ENCODE measurements at regions not wholly inside any gene's neighbourhood (a gene's known extent, or its start where the extent isn't known, plus 50 kb on each side); places are given as distances from the start of the nearest gene placed in this dataset.
"Not testable (repeated sequence)": the region's sequence is repeated elsewhere in the genome, so short reads cannot be mapped to it uniquely, and the experiment has no call there.

GRCh38 chr4:159946983-159947615 is 844.2 kb downstream of the RAPGEF2 start:
- ChIA-PET CTCF (interaction anchor here (0.5 to 2.1 kb wide), 9 partner anchors 10 to 1307 kb away, joined by 3 to 7 read pairs (median 3); no protein-coding TSS in a partner anchor), POLR2A (interaction anchor here (0.6 kb wide), 1 partner anchor 387 kb away, joined by 3 read pairs; no protein-coding TSS in a partner anchor)
- Mint-ChIP-seq H3K36me3 (ENCODE audit: insufficient read depth, unreplicated experiment) (no peaks in the 10 kb centered on the region), H3K27me3 (ENCODE audit: insufficient read depth, unreplicated experiment) (no peaks in the 10 kb centered on the region), H3K4me3 (ENCODE audit: unreplicated experiment) (no peak overlapping the region), H3K9me3 (ENCODE audit: unreplicated experiment) (no peaks in the 10 kb centered on the region), H3K27ac (ENCODE audit: low read depth, unreplicated experiment) (no peak overlapping the region), H3K4me1 (ENCODE audit: insufficient read depth, unreplicated experiment) (no peaks in the 10 kb centered on the region)
- peak; percentile 66 for TF ChIP-seq CTCF (IDR thresholded peaks at IDR 0.05; ENCODE audit: unreplicated experiment)
- intact Hi-C loops (cut with micrococcal nuclease) = loop anchor here (1.0 to 5.0 kb wide), 5 partner anchors 182 to 1305 kb away; no protein-coding TSS in a partner anchor
- peak; percentile 77 for DNase-seq (ENCODE audit: unreplicated experiment)
- BruUV-seq (replicated peaks) = no TSS peak

DNA sequence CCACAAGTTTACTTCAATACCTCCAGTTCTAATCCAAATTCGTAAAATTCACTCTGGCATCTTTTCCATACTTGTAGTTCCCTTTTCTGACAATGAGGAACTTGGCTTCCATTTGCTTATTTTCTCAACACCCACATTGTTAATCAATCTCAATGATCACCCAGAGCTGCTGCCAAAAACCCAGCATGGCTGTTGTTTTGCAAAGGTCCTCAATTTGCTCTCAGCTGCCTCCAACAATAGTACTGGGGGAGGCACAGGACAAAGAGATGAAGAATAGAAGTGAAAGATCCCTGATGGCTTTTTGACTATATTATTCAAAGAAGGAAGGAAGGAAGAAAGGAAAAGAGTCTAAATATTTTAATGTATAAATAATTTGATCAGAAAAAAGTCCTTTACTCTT is 847.8 kb downstream of the RAPGEF2 start:
- H3K27ac Mint-ChIP-seq (ENCODE audit: low read depth, unreplicated experiment) = no peak overlapping the region
- BruUV-seq (replicated peaks) = no TSS peak
- H3K4me1 Mint-ChIP-seq (ENCODE audit: insufficient read depth, unreplicated experiment) = no peaks in the 10 kb centered on the region
- no peak for TF ChIP-seq CTCF (IDR thresholded peaks at IDR 0.05; ENCODE audit: unreplicated experiment)
- H3K4me3 Mint-ChIP-seq (ENCODE audit: unreplicated experiment) = no peak overlapping the region
- CTCF ChIA-PET = interaction anchor here (0.5 kb wide), 1 partner anchor 188 kb away, joined by 4 read pairs; no protein-coding TSS in a partner anchor
- POLR2A ChIA-PET = no interaction called here
- DNase-seq (ENCODE audit: unreplicated experiment) = no peak
- no peaks in the 10 kb centered on the region for H3K36me3 Mint-ChIP-seq (ENCODE audit: insufficient read depth, unreplicated experiment)
- no peaks in the 10 kb centered on the region for H3K27me3 Mint-ChIP-seq (ENCODE audit: insufficient read depth, unreplicated experiment)
- no peaks in the 10 kb centered on the region for H3K9me3 Mint-ChIP-seq (ENCODE audit: unreplicated experiment)
- intact Hi-C loops (cut with micrococcal nuclease) = no loop called here

DNA sequence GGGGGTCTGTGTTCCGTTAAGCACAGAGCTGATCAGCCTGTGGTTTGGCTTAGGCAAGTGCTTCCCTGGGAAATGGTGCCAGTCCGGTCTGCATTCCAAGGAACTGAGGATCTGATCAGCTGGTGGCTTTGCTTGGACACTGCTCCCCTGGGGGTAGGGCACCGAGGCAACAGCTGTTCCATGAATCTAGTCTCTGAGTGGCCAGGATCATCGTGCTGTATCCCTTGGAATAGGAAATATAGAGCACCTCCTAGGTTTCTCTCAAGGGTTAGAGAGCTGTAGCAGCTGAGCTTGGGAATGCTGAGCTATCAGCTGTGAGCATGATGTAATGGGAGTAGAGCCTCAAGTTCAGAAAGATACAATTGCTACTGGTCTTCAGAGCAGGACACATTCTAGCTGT is 863.9 kb downstream of the RAPGEF2 start:
- ChIA-PET POLR2A (interaction anchor here (1.6 kb wide), 1 partner anchor 236 kb away, joined by 7 read pairs; no protein-coding TSS in a partner anchor), CTCF (interaction anchor here (0.6 kb wide), 1 partner anchor 178 kb away, joined by 3 read pairs; no protein-coding TSS in a partner anchor)
- no TSS peak for BruUV-seq (replicated peaks)
- Mint-ChIP-seq H3K36me3 (ENCODE audit: insufficient read depth, unreplicated experiment) (peaks cover 6% of the 10 kb centered on the region), H3K4me3 (ENCODE audit: unreplicated experiment) (no peak overlapping the region), H3K9me3 (ENCODE audit: unreplicated experiment) (no peaks in the 10 kb centered on the region), H3K27me3 (ENCODE audit: insufficient read depth, unreplicated experiment) (no peaks in the 10 kb centered on the region), H3K4me1 (ENCODE audit: insufficient read depth, unreplicated experiment) (no peaks in the 10 kb centered on the region), H3K27ac (ENCODE audit: low read depth, unreplicated experiment) (no peak overlapping the region)
- intact Hi-C loops (cut with micrococcal nuclease) = no loop called here
- TF ChIP-seq CTCF (IDR thresholded peaks at IDR 0.05; ENCODE audit: unreplicated experiment) = no peak
- no peak for DNase-seq (ENCODE audit: unreplicated experiment)

DNA sequence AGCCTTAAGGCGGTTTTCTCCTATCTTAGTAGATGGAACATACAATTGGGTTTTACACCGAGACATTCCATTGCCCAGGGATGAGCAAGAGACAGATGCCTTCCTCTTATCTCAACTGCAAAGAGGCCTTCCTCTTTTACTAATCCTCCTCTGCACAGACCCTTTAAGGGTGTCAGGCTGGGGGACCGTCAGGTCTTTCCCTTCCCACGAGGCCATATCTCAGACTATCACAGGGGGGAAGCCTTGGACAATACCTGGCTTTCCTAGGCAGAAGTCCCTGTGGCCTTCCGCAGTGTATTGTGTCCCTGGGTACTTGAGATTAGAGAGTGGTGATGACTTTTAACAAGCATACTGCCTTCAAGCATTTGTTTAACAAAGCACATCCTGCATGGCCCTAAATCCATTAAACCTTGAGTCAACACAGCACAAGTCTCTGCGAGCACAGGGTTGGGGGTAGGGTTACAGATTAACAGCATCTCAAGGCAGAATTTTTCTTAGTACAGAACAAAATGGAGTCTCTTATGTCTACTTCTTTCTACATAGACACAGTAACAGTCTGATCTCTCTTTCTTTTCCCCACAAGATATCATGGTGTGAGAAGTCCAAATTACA is 874.1 kb downstream of the RAPGEF2 start:
- H3K27me3 Mint-ChIP-seq (ENCODE audit: insufficient read depth, unreplicated experiment); H3K36me3 Mint-ChIP-seq (ENCODE audit: insufficient read depth, unreplicated experiment); intact Hi-C loops (cut with micrococcal nuclease); H3K4me1 Mint-ChIP-seq (ENCODE audit: insufficient read depth, unreplicated experiment); H3K27ac Mint-ChIP-seq (ENCODE audit: low read depth, unreplicated experiment); BruUV-seq (replicated peaks); CTCF ChIA-PET; DNase-seq (ENCODE audit: unreplicated experiment); POLR2A ChIA-PET; H3K4me3 Mint-ChIP-seq (ENCODE audit: unreplicated experiment): not testable (repeated sequence)
- H3K9me3 Mint-ChIP-seq (ENCODE audit: unreplicated experiment) = peaks cover 12% of the 10 kb centered on the region
